ENCODE measurements at regions not wholly inside any gene's neighbourhood (a gene's known extent, or its start where the extent isn't known, plus 50 kb on each side); places are given as distances from the start of the nearest gene placed in this dataset.

GRCh38 chr1:223445402-223445801, 52.2 kb downstream of the CCDC185 start:
- DNase-seq: no peak

GRCh38 chr1:223453902-223454301, 60.7 kb downstream of the CCDC185 start:
- no peak for DNase-seq

- no peak for DNase-seq
Measured at GRCh38 chr1:223454959-223455358, 61.7 kb downstream of the CCDC185 start.

GRCh38 chr1:223455470-223455869, 62.3 kb downstream of the CCDC185 start:
- DNase-seq: peak; percentile 17

GRCh38 chr1:223456747-223457146, 63.5 kb downstream of the CCDC185 start:
- no peak for DNase-seq

- no peak for DNase-seq
Measured at GRCh38 chr1:223460566-223461189, 67.5 kb downstream of the CCDC185 start.

- DNase-seq: no peak
Measured at GRCh38 chr1:223462047-223462630, 68.9 kb downstream of the CCDC185 start.

GRCh38 chr1:223462866-223463404, 69.7 kb downstream of the CCDC185 start:
- no peak for DNase-seq

GRCh38 chr1:223466151-223466550, 72.9 kb downstream of the CCDC185 start:
- no peak for DNase-seq

GRCh38 chr1:223471566-223471965, 78.4 kb downstream of the CCDC185 start:
- DNase-seq: no peak

GRCh38 chr1:223472057-223472456, 78.8 kb downstream of the CCDC185 start:
- DNase-seq: no peak

- DNase-seq: no peak
Measured at GRCh38 chr1:223473601-223474344, 80.6 kb downstream of the CCDC185 start.

- no peak for DNase-seq
Measured at GRCh38 chr1:223474804-223475203, 81.6 kb downstream of the CCDC185 start.

- no peak for DNase-seq
Measured at GRCh38 chr1:223477456-223477855, 84.2 kb downstream of the CCDC185 start.

- DNase-seq: no peak
Measured at GRCh38 chr1:223478606-223479005, 85.4 kb downstream of the CCDC185 start.

- peak; percentile 8 for DNase-seq
Measured at GRCh38 chr1:223479261-223479660, 86.0 kb downstream of the CCDC185 start.

GRCh38 chr1:223479718-223480425, 86.7 kb downstream of the CCDC185 start:
- DNase-seq: peak; percentile 60

GRCh38 chr1:223482132-223482531, 88.9 kb downstream of the CCDC185 start:
- DNase-seq: no peak

- DNase-seq: no peak
Measured at GRCh38 chr1:223482766-223483165, 89.6 kb downstream of the CCDC185 start.

- no peak for DNase-seq
Measured at GRCh38 chr1:223483511-223483910, 90.3 kb downstream of the CCDC185 start.

GRCh38 chr1:223486366-223486765, 93.2 kb downstream of the CCDC185 start:
- peak; percentile 28 for DNase-seq

GRCh38 chr1:223486932-223487886, 94.0 kb downstream of the CCDC185 start:
- no peak for DNase-seq
